ENCODE measurements at regions not wholly inside any gene's neighbourhood (a gene's known extent, or its start where the extent isn't known, plus 50 kb on each side); places are given as distances from the start of the nearest gene placed in this dataset.

GRCh38 chr1:56200442-56200841, 378.9 kb downstream of the PLPP3 start:
- TF ChIP-seq CTCF (IDR thresholded peaks at IDR 0.05) (no peak), EZH2 (IDR thresholded peaks at IDR 0.05) (no peak), EZH2phosphoT487 (IDR thresholded peaks at IDR 0.05) (no peak)

Measured in neural progenitor cell (in vitro differentiated cells).